Breast epithelium (tissue), 4 donors: ENCODE measurements at regions not wholly inside any gene's neighbourhood (a gene's known extent, or its start where the extent isn't known, plus 50 kb on each side); places are given as distances from the start of the nearest gene placed in this dataset.

ENCODE experiments used
- DNase-seq, 2 donors: peaks; one replicate each; pipeline ENCODE4 v3.0.0-alpha.2; 2019; ENCODE audit warnings: low spot score in 2 of 2
- H3K27ac ChIP-seq, 2 donors: fragments of 200-600 bp; sonication (generic) in 1 of 2; one replicate each; pipeline ENCODE4 v1.5.1; 2016 to 2019; ENCODE audit warnings: mild to moderate bottlenecking in 1 of 2
- H3K27me3 ChIP-seq, 2 donors: fragments of 200-600 bp; sonication (generic) in 1 of 2; one replicate each; pipeline versions ENCODE4 v1.5.1 to v1.6.0; 2017 to 2019; ENCODE audit warnings: control low read depth in 1 of 2, mild to moderate bottlenecking in 1 of 2
- H3K36me3 ChIP-seq: fragments of 200-600 bp; one replicate; pipeline ENCODE4 v1.5.1; 2019
- H3K4me1 ChIP-seq, 2 donors: fragments of 200-600 bp; sonication (generic); one replicate each; pipeline ENCODE4 v1.5.1; 2016 to 2019; ENCODE audit warnings: control low read depth in 1 of 2
- H3K4me3 ChIP-seq, 3 donors: fragments of 200-600 bp; sonication (generic); 1 replicate in 2 of 3; 2 replicates in 1 of 3; pipeline ENCODE4 v1.5.1; 2016 to 2019; ENCODE audit warnings: mild to moderate bottlenecking in 3 of 3, moderate library complexity in 2 of 3
- H3K9me3 ChIP-seq, 2 donors: fragments of 200-600 bp; sonication (generic) in 1 of 2; one replicate each; pipeline ENCODE4 v1.5.1; 2016 to 2019; ENCODE audit warnings: control low read depth in 1 of 2
- CTCF ChIP-seq, 3 donors: fragments of 450-650 bp; IDR thresholded peaks; one replicate each; pipeline ENCODE4 v1.5.1; 2016 to 2017; ENCODE audit warnings: antibody characterized with exemption in 3 of 3, mild to moderate bottlenecking in 3 of 3, moderate library complexity in 3 of 3
- POLR2A ChIP-seq: fragments of 450-650 bp; IDR thresholded peaks from one replicate; pipeline ENCODE4 v1.6.1; 2016; ENCODE audit warnings: antibody characterized with exemption, mild to moderate bottlenecking, moderate library complexity
- POLR2AphosphoS5 ChIP-seq, 3 donors: sonication (generic); formaldehyde crosslinking; IDR thresholded peaks; one replicate each; pipeline ENCODE4 v1.6.1; 2017; ENCODE audit warnings: antibody characterized with exemption in 3 of 3
- intact Hi-C: fragments of 100-400 bp; cut with DNase I; formaldehyde crosslinking; loops from one replicate; pipeline ENCODE4 v1.15.1; 2023; ENCODE audit warnings: low total_unique reads

GRCh38 chr21:27250366-27250765, 283.5 kb upstream of the ADAMTS5 start:
- no peaks in the 10 kb centered on the region for H3K9me3 ChIP-seq
- no peaks in the 10 kb centered on the region for H3K27me3 ChIP-seq
- no peaks in the 10 kb centered on the region for H3K36me3 ChIP-seq
- peaks cover 0 to 3% of the 10 kb centered on the region in 2 donors for H3K4me1 ChIP-seq
- no peak for DNase-seq
- intact Hi-C loops: no loop called here
- TF ChIP-seq POLR2A (no peak), CTCF (IDR thresholded peaks at IDR 0.05) (no peak), POLR2AphosphoS5 (IDR thresholded peaks at IDR 0.05) (no peak)
- H3K27ac ChIP-seq: no peak overlapping the region
- H3K4me3 ChIP-seq: no peak overlapping the region

GRCh38 chr21:27248814-27249213, 281.9 kb upstream of the ADAMTS5 start:
- Histone ChIP-seq H3K27ac (peak overlapping the region in 1 of 2 donors; percentile 26), H3K4me3 (no peak overlapping the region), H3K9me3 (no peaks in the 10 kb centered on the region), H3K27me3 (no peaks in the 10 kb centered on the region), H3K4me1 (peaks cover 0 to 3% of the 10 kb centered on the region in 2 donors), H3K36me3 (no peaks in the 10 kb centered on the region)
- intact Hi-C loops: no loop called here
- no peak for DNase-seq
- TF ChIP-seq POLR2A: no peak

DNA sequence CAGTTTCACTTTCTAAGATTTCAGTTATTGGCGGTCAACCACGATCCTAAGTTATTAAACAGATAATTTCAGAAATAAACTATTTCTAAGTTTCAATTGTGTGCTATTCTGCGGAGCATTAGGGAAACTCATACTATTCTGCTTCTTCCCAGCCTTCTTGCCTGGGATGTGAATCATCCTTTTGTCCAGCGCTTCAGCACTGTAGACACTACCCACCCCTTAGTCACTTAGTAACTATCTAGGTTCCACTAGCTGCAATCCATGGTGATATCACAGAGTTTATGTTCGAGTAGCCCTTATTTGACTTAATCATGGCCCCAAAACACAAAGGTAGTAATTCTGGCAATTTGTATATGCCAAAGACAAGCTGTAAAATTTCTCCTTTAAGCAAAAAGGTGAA, 279.9 kb upstream of the ADAMTS5 start:
- TF ChIP-seq POLR2A (no peak), CTCF (IDR thresholded peaks at IDR 0.05) (no peak), POLR2AphosphoS5 (IDR thresholded peaks at IDR 0.05) (no peak)
- intact Hi-C loops: no loop called here
- H3K4me3 ChIP-seq: no peak overlapping the region
- no peaks in the 10 kb centered on the region for H3K36me3 ChIP-seq
- H3K9me3 ChIP-seq: no peaks in the 10 kb centered on the region
- peaks cover 0 to 3% of the 10 kb centered on the region in 2 donors for H3K4me1 ChIP-seq
- no peaks in the 10 kb centered on the region for H3K27me3 ChIP-seq
- DNase-seq: no peak
- H3K27ac ChIP-seq: no peak overlapping the region

DNA sequence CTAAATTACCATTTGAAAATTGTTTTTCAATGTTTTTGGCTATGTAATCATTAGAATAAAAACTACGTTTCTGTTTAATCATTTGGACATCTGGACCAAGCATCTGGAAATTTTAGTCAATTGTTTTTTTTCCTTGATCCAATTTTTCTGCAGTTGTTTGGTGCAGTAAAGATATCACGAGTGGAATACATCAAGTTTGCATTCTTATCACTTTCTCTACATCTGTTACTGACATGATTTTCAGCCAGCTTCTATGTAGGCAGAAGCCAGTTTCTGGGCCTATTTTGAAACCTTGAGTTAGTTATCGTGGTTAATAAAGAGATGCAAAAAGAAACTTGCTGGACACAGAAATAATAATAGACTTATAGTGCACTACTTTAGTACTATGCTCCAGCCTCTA, 277.9 kb upstream of the ADAMTS5 start:
- intact Hi-C loops: no loop called here
- Histone ChIP-seq H3K4me3 (no peak overlapping the region), H3K4me1 (peaks cover 0 to 3% of the 10 kb centered on the region in 2 donors), H3K27me3 (no peaks in the 10 kb centered on the region), H3K36me3 (no peaks in the 10 kb centered on the region), H3K9me3 (no peaks in the 10 kb centered on the region), H3K27ac (peak overlapping the region in 1 of 2 donors; percentile 34)
- TF ChIP-seq POLR2A: no peak
- TF ChIP-seq CTCF (IDR thresholded peaks at IDR 0.05): no peak
- no peak for TF ChIP-seq POLR2AphosphoS5 (IDR thresholded peaks at IDR 0.05)
- no peak for DNase-seq

DNA sequence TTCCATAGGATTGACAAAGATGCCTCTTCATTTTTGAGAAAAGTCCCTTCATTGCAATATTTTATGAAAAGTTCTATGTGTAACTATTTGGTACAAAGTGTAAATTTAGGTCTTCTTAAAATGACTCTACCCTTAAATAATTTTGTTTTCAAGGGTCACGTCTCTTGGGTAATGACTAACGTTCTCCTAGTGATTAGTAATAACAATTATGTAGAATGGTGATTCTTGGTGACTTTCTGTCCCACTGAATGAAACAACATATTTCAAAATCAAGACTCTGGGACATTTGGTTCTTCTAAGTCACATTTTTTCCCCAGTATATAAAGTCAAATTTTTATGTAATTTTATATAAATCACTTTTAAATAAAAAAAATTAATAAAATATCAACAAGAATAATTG, 277.5 kb upstream of the ADAMTS5 start:
- TF ChIP-seq POLR2AphosphoS5 (IDR thresholded peaks at IDR 0.05) (no peak), POLR2A (no peak), CTCF (IDR thresholded peaks at IDR 0.05) (no peak)
- H3K36me3 ChIP-seq: no peaks in the 10 kb centered on the region

DNA sequence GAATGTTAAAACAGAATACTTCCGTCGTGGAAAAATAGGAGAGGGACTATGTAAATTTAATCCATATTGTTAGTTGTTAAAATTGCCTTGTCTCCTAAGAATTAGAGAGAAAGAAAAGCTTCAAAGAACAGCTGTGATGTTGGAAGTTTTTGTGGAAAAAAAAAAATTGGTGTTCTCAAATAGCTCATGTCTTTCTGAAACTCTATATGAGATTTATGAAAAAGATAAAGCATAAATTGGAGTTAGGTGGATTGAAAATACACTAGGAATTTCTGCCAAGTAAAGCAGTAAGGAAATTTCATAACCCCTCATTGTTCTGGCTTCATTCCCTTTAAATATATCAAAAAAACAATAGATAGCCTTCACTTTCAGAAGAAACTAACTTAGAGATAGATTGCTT, 274.0 kb upstream of the ADAMTS5 start:
- DNase-seq: no peak
- H3K4me1 ChIP-seq: no peaks in the 10 kb centered on the region
- TF ChIP-seq POLR2AphosphoS5 (IDR thresholded peaks at IDR 0.05) (no peak), CTCF (IDR thresholded peaks at IDR 0.05) (no peak), POLR2A (no peak)
- no peaks in the 10 kb centered on the region for H3K9me3 ChIP-seq
- H3K4me3 ChIP-seq: no peak overlapping the region
- intact Hi-C loops: no loop called here
- H3K27ac ChIP-seq: no peak overlapping the region
- no peaks in the 10 kb centered on the region for H3K27me3 ChIP-seq
- no peaks in the 10 kb centered on the region for H3K36me3 ChIP-seq

More for the DNA sequence above, 277.5 kb upstream of the ADAMTS5 start:
- DNase-seq: no peak
- Histone ChIP-seq H3K4me3 (no peak overlapping the region), H3K27ac (no peak overlapping the region), H3K9me3 (no peaks in the 10 kb centered on the region), H3K27me3 (no peaks in the 10 kb centered on the region), H3K4me1 (peaks cover 0 to 3% of the 10 kb centered on the region in 2 donors)
- intact Hi-C loops: no loop called here
